SK-N-SH (cell line): ENCODE measurements at regions not wholly inside any gene's neighbourhood (a gene's known extent, or its start where the extent isn't known, plus 50 kb on each side); places are given as distances from the start of the nearest gene placed in this dataset.

Source experiments
- CTCF ChIA-PET: fragments of 300-600, 350-600 bp; formaldehyde crosslinking; extraction: SDS; loops from one replicate; lab custom pipeline; 2021; lab: Yijun Ruan, JAX
- POLR2A ChIA-PET: fragments of 350-600 bp; sonication (Branson Sonifier 250); formaldehyde crosslinking; extraction: SDS; loops from one replicate; lab custom pipeline; 2020; ENCODE audit warnings: antibody characterized with exemption, inconsistent platforms; lab: Yijun Ruan, JAX
- DNase-seq: peaks from one replicate; pipeline ENCODE4 v3.0.0; 2012
- H2AFZ ChIP-seq: fragments of 200-600 bp; sonication (generic); 2 replicates; pipeline ENCODE4 v1.8.1; 2016; ENCODE audit warnings: antibody characterized with exemption, mild to moderate bottlenecking, low read depth
- H3F3A ChIP-seq: fragments of 200-600 bp; sonication (generic); replicated peaks from 2 replicates; pipeline ENCODE3; 2016; ENCODE audit warnings: antibody characterized with exemption, mild to moderate bottlenecking; ENCODE audit not compliant: insufficient read depth
- H3K27ac ChIP-seq, 2 experiments: fragments of 200-500 bp in 1 of 2; fragments of 200-600 bp in 1 of 2; sonication (Bioruptor generic) in 1 of 2; sonication (generic), shearing (Covaris generic) in 1 of 2; 2 replicates each; pipeline versions ENCODE4 v1.5.1 to v1.6.1; 2014 to 2016; ENCODE audit warnings: low read depth in 2 of 2, inconsistent platforms in 1 of 2, low read length in 1 of 2, mild to moderate bottlenecking in 1 of 2, mixed read lengths in 1 of 2
- H3K27me3 ChIP-seq: fragments of 200-600 bp; sonication (generic), shearing (Covaris generic); 2 replicates; pipeline ENCODE4 v1.6.1; 2016; ENCODE audit warnings: mixed run types; ENCODE audit not compliant: insufficient read depth
- H3K36me3 ChIP-seq, 2 experiments: fragments of 200-500 bp in 1 of 2; fragments of 200-600 bp in 1 of 2; sonication (Bioruptor generic) in 1 of 2; sonication (generic) in 1 of 2; replicated peaks in 1 of 2; 2 replicates each; pipeline versions ENCODE3 to v1.5.1; 2014 to 2016; ENCODE audit warnings: low read length in 1 of 2, mild to moderate bottlenecking in 1 of 2; ENCODE audit not compliant: insufficient read depth in 2 of 2, control insufficient read depth in 1 of 2
- H3K4me1 ChIP-seq, 2 experiments: fragments of 200-500 bp in 1 of 2; fragments of 200-600 bp in 1 of 2; sonication (Bioruptor generic) in 1 of 2; sonication (generic), shearing (Covaris generic) in 1 of 2; 2 replicates each; pipeline versions ENCODE4 v1.5.1 to v1.6.1; 2014 to 2016; ENCODE audit warnings: low read depth in 1 of 2, low read length in 1 of 2, mixed run types in 1 of 2; ENCODE audit not compliant: insufficient read depth in 2 of 2, control insufficient read depth in 1 of 2
- H3K4me2 ChIP-seq: fragments of 200-600 bp; sonication (generic), shearing (Covaris generic); 2 replicates; pipeline ENCODE4 v1.6.1; 2017; ENCODE audit warnings: mixed run types
- H3K4me3 ChIP-seq, 2 experiments: fragments of 200-500 bp in 1 of 2; fragments of 200-600 bp in 1 of 2; sonication (Bioruptor generic) in 1 of 2; sonication (generic), shearing (Covaris generic) in 1 of 2; 2 replicates each; pipeline versions ENCODE4 v1.5.1 to v1.8.1; 2014 to 2016; ENCODE audit warnings: low read depth in 2 of 2, inconsistent platforms in 1 of 2, low read length in 1 of 2, mild to moderate bottlenecking in 1 of 2, mixed read lengths in 1 of 2, moderate library complexity in 1 of 2
- H3K79me2 ChIP-seq: fragments of 200-600 bp; sonication (generic); 2 replicates; pipeline ENCODE4 v1.8.1; 2017; ENCODE audit warnings: mild to moderate bottlenecking; ENCODE audit not compliant: insufficient read depth
- H3K9ac ChIP-seq: fragments of 200-600 bp; sonication (generic); 2 replicates; pipeline ENCODE4 v1.6.1; 2017; ENCODE audit warnings: mixed run types
- H3K9me2 ChIP-seq: fragments of 200-600 bp; sonication (generic); 2 replicates; pipeline ENCODE4 v1.6.1; 2017; ENCODE audit warnings: mixed run types
- H3K9me3 ChIP-seq: fragments of 200-600 bp; sonication (generic); 2 replicates; pipeline ENCODE4 v1.6.1; 2017; ENCODE audit warnings: mixed run types, mild to moderate bottlenecking, moderate library complexity
- H4K20me1 ChIP-seq: fragments of 200-600 bp; sonication (generic); 2 replicates; pipeline ENCODE4 v1.6.1; 2017; ENCODE audit warnings: mild to moderate bottlenecking, mixed run types; ENCODE audit not compliant: insufficient read depth
- ELF1 ChIP-seq: IDR thresholded peaks from 2 replicates; pipeline ENCODE4 v1.4.0; 2012
- EZH2phosphoT487 ChIP-seq: fragments of 200-600 bp; sonication (generic); IDR thresholded peaks from 2 replicates; pipeline ENCODE4 v1.6.1; 2017; ENCODE audit warnings: low read depth, mixed run types, mild to moderate bottlenecking, antibody characterized with exemption, moderate library complexity, borderline replicate concordance
- FOXJ3 ChIP-seq: sonication (generic); formaldehyde crosslinking; IDR thresholded peaks from 2 replicates; pipeline ENCODE4 v1.5.1; 2020; ENCODE audit warnings: mild to moderate bottlenecking, missing genetic modification reagents
- FOXM1 ChIP-seq: IDR thresholded peaks from 2 replicates; pipeline ENCODE4 v1.4.0; 2012; ENCODE audit warnings: low read depth, mild to moderate bottlenecking
- GABPA ChIP-seq: IDR thresholded peaks from 2 replicates; pipeline ENCODE4 v1.4.0; 2012; ENCODE audit warnings: low read depth, mild to moderate bottlenecking
- GATA2 ChIP-seq: sonication (generic); formaldehyde crosslinking; IDR thresholded peaks from 2 replicates; pipeline ENCODE4 v1.5.0; 2020; ENCODE audit warnings: mild to moderate bottlenecking, missing genetic modification reagents
- MAX ChIP-seq: IDR thresholded peaks from 2 replicates; pipeline ENCODE4 v1.4.0; 2012; ENCODE audit warnings: low read depth
- MXI1 ChIP-seq: IDR thresholded peaks from 2 replicates; pipeline ENCODE4 v1.6.1; 2012; ENCODE audit warnings: mild to moderate bottlenecking, low read depth, low read length, improper control_type of control experiment
- NFIC ChIP-seq: IDR thresholded peaks from 2 replicates; pipeline ENCODE4 v1.4.0; 2012; ENCODE audit warnings: borderline replicate concordance
- NRF1 ChIP-seq: IDR thresholded peaks from 2 replicates; pipeline ENCODE4 v1.6.1; 2012; ENCODE audit warnings: low read depth, mild to moderate bottlenecking, low read length
- PBX3 ChIP-seq: IDR thresholded peaks from 2 replicates; pipeline ENCODE4; 2012
- POLR2AphosphoS5 ChIP-seq: IDR thresholded peaks from 2 replicates; pipeline ENCODE4 v1.6.1; 2012; ENCODE audit warnings: low read depth, low read length
- RCOR1 ChIP-seq: fragments of 150-350 bp; IDR thresholded peaks from 2 replicates; pipeline ENCODE4 v1.6.1; 2017; ENCODE audit warnings: antibody characterized with exemption, low read length
- SIN3A ChIP-seq: IDR thresholded peaks from 2 replicates; pipeline ENCODE4 v1.6.1; 2012; ENCODE audit warnings: low read depth, mild to moderate bottlenecking, low read length, moderate library complexity, borderline replicate concordance
- TAF1 ChIP-seq: IDR thresholded peaks from 2 replicates; pipeline ENCODE4 v1.6.1; 2012; ENCODE audit warnings: low read depth, mild to moderate bottlenecking, low read length, moderate library complexity, borderline replicate concordance
- TEAD4 ChIP-seq: IDR thresholded peaks from 2 replicates; pipeline ENCODE4 v1.4.0; 2012; ENCODE audit warnings: mild to moderate bottlenecking, borderline replicate concordance; ENCODE audit not compliant: insufficient read depth
- USF2 ChIP-seq: fragments of 150-350 bp; IDR thresholded peaks from 2 replicates; pipeline ENCODE4 v1.6.1; 2017; ENCODE audit warnings: antibody characterized with exemption, low read length, low read depth, borderline replicate concordance
- YY1 ChIP-seq: IDR thresholded peaks from 2 replicates; pipeline ENCODE4 v1.4.0; 2012; ENCODE audit warnings: low read depth, mild to moderate bottlenecking
- WGBS: methylation state at CpG from one replicate; pipeline ENCODE4 v1.1.6; 2017; ENCODE audit warnings: low lambda C conversion rate; 5-methylcytosine and 5-hydroxymethylcytosine counted together

- Histone ChIP-seq H3K9me2 (no peaks in the 10 kb centered on the region), H3K4me3 (no peak overlapping the region), H3K27ac (no peak overlapping the region), H3K79me2 (no peaks in the 10 kb centered on the region; the same call in 1 of the 2 replicates), H3K4me1 (no peaks in the 10 kb centered on the region), H3F3A (no peaks in the 10 kb centered on the region), H4K20me1 (no peaks in the 10 kb centered on the region), H3K36me3 (no peaks in the 10 kb centered on the region), H3K9me3 (no peaks in the 10 kb centered on the region), H3K27me3 (no peaks in the 10 kb centered on the region), H3K4me2 (no peak overlapping the region), H3K9ac (no peak overlapping the region), H2AFZ (no peak overlapping the region)
- TF ChIP-seq GABPA (no peak), TAF1 (no peak), POLR2AphosphoS5 (no peak), NRF1 (no peak), MAX (no peak), YY1 (no peak), PBX3 (no peak), USF2 (no peak), TEAD4 (no peak), RCOR1 (no peak), EZH2phosphoT487 (no peak), GATA2 (CRISPR knock-in tag) (no peak), FOXM1 (no peak), MXI1 (no peak), FOXJ3 (CRISPR knock-in tag) (no peak), ELF1 (no peak)
- ChIA-PET CTCF (no interaction called here), POLR2A (no interaction called here)
- 60% methylated on average over 4 of the region's 4 CpGs for WGBS
- DNase-seq: no peak
Measured at GRCh38 chr10:53724581-53724980, 952.0 kb upstream of the MBL2 start.

GRCh38 chr10:53719658-53720057, 947.1 kb upstream of the MBL2 start:
- no peak for DNase-seq
- Histone ChIP-seq H2AFZ (no peak overlapping the region), H4K20me1 (no peaks in the 10 kb centered on the region), H3K27me3 (no peaks in the 10 kb centered on the region)
- CTCF ChIA-PET: no interaction called here
- TF ChIP-seq POLR2AphosphoS5: no peak
- no peak for TF ChIP-seq NFIC
- no peak for TF ChIP-seq SIN3A
- TF ChIP-seq, all 33 proteins: peak for 0
- Histone ChIP-seq H3K4me2 (no peak overlapping the region), H3K4me1 (no peaks in the 10 kb centered on the region), H3K27ac (no peak overlapping the region), H3K9ac (no peak overlapping the region), H3K4me3 (no peak overlapping the region), H3K36me3 (no peaks in the 10 kb centered on the region), H3K79me2 (no peaks in the 10 kb centered on the region), H3K9me3 (no peaks in the 10 kb centered on the region), H3K9me2 (no peaks in the 10 kb centered on the region), H3F3A (no peaks in the 10 kb centered on the region)
- 33% methylated on average over 1 of the region's 1 CpG for WGBS
- POLR2A ChIA-PET: no interaction called here
